NT2/D1 (cell line): ENCODE measurements at regions not wholly inside any gene's neighbourhood (a gene's known extent, or its start where the extent isn't known, plus 50 kb on each side); places are given as distances from the start of the nearest gene placed in this dataset.

ENCODE experiments used
- SUZ12 ChIP-seq: IDR thresholded peaks from 2 replicates; pipeline ENCODE4 v1.6.1; 2011; ENCODE audit not compliant: insufficient read length, insufficient read depth; ENCODE audit errors: extremely low read depth
- YY1 ChIP-seq: IDR thresholded peaks from 2 replicates; pipeline ENCODE4 v1.6.1; 2011; ENCODE audit not compliant: insufficient read length, insufficient read depth
- ZNF274 ChIP-seq: IDR thresholded peaks from 2 replicates; pipeline ENCODE4 v1.6.1; 2011; ENCODE audit warnings: mild to moderate bottlenecking, low read depth, low read length

DNA sequence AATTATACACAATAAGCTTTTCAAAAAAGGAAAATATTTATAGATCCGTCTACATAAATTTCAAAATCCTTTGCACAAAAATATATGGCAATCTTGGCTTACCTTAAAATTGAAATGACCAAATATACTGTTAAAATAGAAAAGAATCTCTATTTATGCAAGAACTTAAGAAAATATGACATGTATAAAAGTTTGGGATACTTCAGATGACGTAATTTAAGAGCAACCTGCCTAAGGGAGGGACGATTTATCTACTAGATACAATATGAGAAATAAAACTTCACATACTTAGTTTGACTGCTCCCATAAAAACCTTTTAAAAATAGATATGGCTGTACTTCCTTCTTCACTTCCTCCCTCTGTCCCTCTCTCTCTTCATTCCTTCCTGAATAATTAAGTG lies 587.3 kb upstream of the SPRY2 start:
- TF ChIP-seq YY1, result no peak
- no peak for TF ChIP-seq SUZ12
- no peak for TF ChIP-seq ZNF274
